ENCODE measurements at regions not wholly inside any gene's neighbourhood (a gene's known extent, or its start where the extent isn't known, plus 50 kb on each side); places are given as distances from the start of the nearest gene placed in this dataset.

- TF ChIP-seq CTCF (conservative IDR thresholded peaks at IDR 0.05) (no peak), ZFX (IDR thresholded peaks at IDR 0.05) (no peak)
Measured at GRCh38 chr2:149984311-149984710, 396.7 kb upstream of the MMADHC start.

All from C4-2B (cell line).